ENCODE measurements at regions not wholly inside any gene's neighbourhood (a gene's known extent, or its start where the extent isn't known, plus 50 kb on each side); places are given as distances from the start of the nearest gene placed in this dataset.

- no peak overlapping the region for H3K9ac ChIP-seq
- H3K9me3 ChIP-seq (ENCODE audit: control insufficient read depth, low read length) = no peaks in the 10 kb centered on the region
- no peak for TF ChIP-seq CTCF (IDR thresholded peaks at IDR 0.05)
- H3K4me1 ChIP-seq = no peaks in the 10 kb centered on the region
- H3K27ac ChIP-seq = no peak overlapping the region
- H3K4me2 ChIP-seq (ENCODE audit: low read length) = no peak overlapping the region
- no peak overlapping the region for H2AFZ ChIP-seq
- H3K36me3 ChIP-seq (ENCODE audit: control insufficient read depth, insufficient read depth, low read length) = no peaks in the 10 kb centered on the region
- no peaks in the 10 kb centered on the region for H3K27me3 ChIP-seq (ENCODE audit: control insufficient read depth, insufficient read depth, low read length)
- no peaks in the 10 kb centered on the region for H3K79me2 ChIP-seq
- H3K4me3 ChIP-seq (ENCODE audit: low read depth, low read length) = no peak overlapping the region
Observed at GRCh38 chr3:13135811-13136321, 62.6 kb upstream of the IQSEC1 start.

GRCh38 chr3:13135251-13135810 lies 62.1 kb upstream of the IQSEC1 start:
- Histone ChIP-seq H3K4me1 (no peaks in the 10 kb centered on the region), H3K4me2 (ENCODE audit: low read length) (no peak overlapping the region), H2AFZ (no peak overlapping the region), H3K36me3 (ENCODE audit: control insufficient read depth, insufficient read depth, low read length) (no peaks in the 10 kb centered on the region), H3K4me3 (ENCODE audit: low read depth, low read length) (no peak overlapping the region), H3K79me2 (no peaks in the 10 kb centered on the region), H3K9me3 (ENCODE audit: control insufficient read depth, low read length) (no peaks in the 10 kb centered on the region), H3K9ac (no peak overlapping the region), H3K27me3 (ENCODE audit: control insufficient read depth, insufficient read depth, low read length) (no peaks in the 10 kb centered on the region), H3K27ac (no peak overlapping the region)
- no peak for TF ChIP-seq CTCF (IDR thresholded peaks at IDR 0.05)

DNA sequence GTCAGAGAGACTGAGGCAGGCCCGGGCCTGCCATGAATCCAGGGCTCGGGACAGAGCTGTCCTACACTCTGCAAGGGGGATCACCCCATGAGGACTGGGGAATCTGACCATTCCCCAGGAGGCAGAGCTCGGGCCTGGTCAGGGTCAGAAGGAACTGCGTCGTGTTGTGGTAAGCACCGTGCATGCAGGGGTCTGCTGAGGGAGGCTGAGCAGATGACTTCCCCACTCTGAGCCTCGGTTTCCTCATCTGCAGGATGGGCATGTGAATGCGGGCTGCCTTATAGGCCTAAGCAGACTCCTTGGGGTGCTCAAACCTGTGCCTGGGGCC lies 61.6 kb upstream of the IQSEC1 start:
- Histone ChIP-seq H3K36me3 (ENCODE audit: control insufficient read depth, insufficient read depth, low read length) (no peaks in the 10 kb centered on the region), H3K4me1 (no peaks in the 10 kb centered on the region), H3K9me3 (ENCODE audit: control insufficient read depth, low read length) (no peaks in the 10 kb centered on the region), H3K9ac (no peak overlapping the region), H3K27ac (no peak overlapping the region), H3K79me2 (no peaks in the 10 kb centered on the region), H3K27me3 (ENCODE audit: control insufficient read depth, insufficient read depth, low read length) (no peaks in the 10 kb centered on the region), H3K4me3 (ENCODE audit: low read depth, low read length) (no peak overlapping the region), H3K4me2 (ENCODE audit: low read length) (no peak overlapping the region), H2AFZ (no peak overlapping the region)
- no peak for TF ChIP-seq CTCF (IDR thresholded peaks at IDR 0.05)

DNA sequence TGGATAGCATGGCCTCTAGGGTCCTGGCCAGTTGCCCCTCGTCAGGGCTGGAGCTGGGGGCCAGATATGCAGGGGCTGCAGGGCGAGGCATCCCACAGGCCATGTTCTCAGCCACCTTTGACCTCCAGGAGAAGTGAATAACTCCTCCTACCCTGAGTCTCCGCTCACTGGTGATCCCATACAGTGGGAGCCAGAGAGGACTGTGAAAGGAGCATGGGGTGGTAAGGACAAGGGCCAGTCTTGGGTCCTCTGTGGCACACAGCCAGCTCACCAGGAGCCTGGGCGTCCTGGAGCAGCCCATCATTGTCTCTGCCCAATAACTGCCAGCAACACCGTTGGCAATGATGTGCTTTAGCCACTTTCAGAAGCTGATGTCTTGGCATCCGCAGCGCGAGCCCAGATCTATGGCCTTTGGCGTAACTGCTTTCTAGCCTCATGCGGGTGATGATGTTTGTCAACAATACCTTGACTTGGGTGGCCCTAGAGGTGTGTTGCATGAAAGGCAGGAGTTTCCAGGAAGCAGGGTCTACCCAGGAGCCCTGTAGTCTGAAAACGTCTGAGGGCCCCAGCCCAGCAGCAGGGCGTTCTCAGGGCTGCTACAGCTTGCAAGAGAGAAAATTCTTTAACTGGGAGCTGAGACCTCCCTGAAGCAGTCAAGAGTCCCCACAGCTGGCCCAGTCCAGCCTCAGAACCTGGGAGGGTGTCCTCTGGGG lies 61.1 kb upstream of the IQSEC1 start:
- no peak overlapping the region for H3K4me2 ChIP-seq (ENCODE audit: low read length)
- H3K36me3 ChIP-seq (ENCODE audit: control insufficient read depth, insufficient read depth, low read length) = no peaks in the 10 kb centered on the region
- no peak overlapping the region for H3K9ac ChIP-seq
- no peaks in the 10 kb centered on the region for H3K27me3 ChIP-seq (ENCODE audit: control insufficient read depth, insufficient read depth, low read length)
- H3K4me1 ChIP-seq = no peaks in the 10 kb centered on the region
- no peaks in the 10 kb centered on the region for H3K79me2 ChIP-seq
- H3K27ac ChIP-seq = no peak overlapping the region
- H3K4me3 ChIP-seq (ENCODE audit: low read depth, low read length) = no peak overlapping the region
- no peaks in the 10 kb centered on the region for H3K9me3 ChIP-seq (ENCODE audit: control insufficient read depth, low read length)
- no peak overlapping the region for H2AFZ ChIP-seq
- no peak for TF ChIP-seq CTCF (IDR thresholded peaks at IDR 0.05)

Measured in parathyroid adenoma (tissue), 2 donors.